GM12874 (cell line): ENCODE measurements at regions not wholly inside any gene's neighbourhood (a gene's known extent, or its start where the extent isn't known, plus 50 kb on each side); places are given as distances from the start of the nearest gene placed in this dataset.

Experiments used
- CTCF ChIP-seq: IDR thresholded peaks from 2 replicates; pipeline ENCODE4 v1.5.1; 2011; ENCODE audit warnings: low read depth, mild to moderate bottlenecking, control low read depth, low read length, moderate library complexity; ENCODE audit not compliant: insufficient read depth

- TF ChIP-seq CTCF, result no peak
Measured at GRCh38 chr22:27127911-27128310, 470.5 kb downstream of the MIAT start.

GRCh38 chr22:27128461-27129085 is 471.2 kb downstream of the MIAT start:
- TF ChIP-seq CTCF, result no peak

- no peak for TF ChIP-seq CTCF
Measured at GRCh38 chr22:27129266-27129665, 471.9 kb downstream of the MIAT start.

GRCh38 chr22:27130906-27131305 is 473.5 kb downstream of the MIAT start:
- TF ChIP-seq CTCF, result no peak

- no peak for TF ChIP-seq CTCF
Measured at GRCh38 chr22:27131346-27131745, 474.0 kb downstream of the MIAT start.

GRCh38 chr22:27132400-27132799 is 475.0 kb downstream of the MIAT start:
- TF ChIP-seq CTCF, result no peak

GRCh38 chr22:27133019-27133431 is 475.6 kb downstream of the MIAT start:
- TF ChIP-seq CTCF, result no peak
